Neural cell (in vitro differentiated cells): ENCODE measurements at regions not wholly inside any gene's neighbourhood (a gene's known extent, or its start where the extent isn't known, plus 50 kb on each side); places are given as distances from the start of the nearest gene placed in this dataset.

Experiments
- H2AFZ ChIP-seq: fragments of 200-600, 300-800 bp; sonication (generic), shearing (Covaris generic); 2 replicates; pipeline ENCODE4 v1.6.0; 2014; ENCODE audit warnings: low read depth, mild to moderate bottlenecking, antibody characterized with exemption, low read length, moderate library complexity
- H3F3A ChIP-seq: fragments of 200-600 bp; shearing (Covaris generic); 2 replicates; pipeline ENCODE4 v1.6.1; 2016; ENCODE audit warnings: mild to moderate bottlenecking, moderate library complexity, mixed read lengths, antibody characterized with exemption, low read length; ENCODE audit not compliant: insufficient read depth, poor library complexity, severe bottlenecking
- H3K27ac ChIP-seq: fragments of 200-600, 300-800 bp; sonication (generic), shearing (Covaris generic); 2 replicates; pipeline ENCODE4 v1.5.1; 2014; ENCODE audit warnings: mild to moderate bottlenecking, low read length, moderate library complexity
- H3K27me3 ChIP-seq: fragments of 300-800, 200-600 bp; sonication (generic), shearing (Covaris generic); 2 replicates; pipeline ENCODE4 v1.6.0; 2014; ENCODE audit warnings: mild to moderate bottlenecking, low read depth, low read length, moderate library complexity; ENCODE audit not compliant: insufficient read depth
- H3K36me3 ChIP-seq: fragments of 300-800, 200-600 bp; sonication (generic), shearing (Covaris generic); 2 replicates; pipeline ENCODE4 v1.5.1; 2014; ENCODE audit warnings: mild to moderate bottlenecking, antibody characterized with exemption, low read length, moderate library complexity; ENCODE audit not compliant: insufficient read depth
- H3K4me2 ChIP-seq: fragments of 300-800, 200-600 bp; sonication (generic), shearing (Covaris generic); 2 replicates; pipeline ENCODE4 v1.6.0; 2014; ENCODE audit warnings: mild to moderate bottlenecking, low read length
- H3K4me3 ChIP-seq: fragments of 300-800, 200-600 bp; sonication (generic), shearing (Covaris generic); 2 replicates; pipeline ENCODE4 v1.5.1; 2014; ENCODE audit warnings: mild to moderate bottlenecking, low read length, moderate library complexity
- H3K79me2 ChIP-seq: fragments of 200-600 bp; shearing (Covaris generic); replicated peaks from 2 replicates; pipeline ENCODE4 v1.6.0; 2014; ENCODE audit warnings: mild to moderate bottlenecking, low read length, moderate library complexity; ENCODE audit not compliant: insufficient read depth
- H3K9ac ChIP-seq: fragments of 300-800, 200-600 bp; sonication (generic), shearing (Covaris generic); 2 replicates; pipeline ENCODE4 v1.6.1; 2016; ENCODE audit warnings: mild to moderate bottlenecking, low read length, mixed read lengths
- H3K9me2 ChIP-seq: fragments of 200-600 bp; shearing (Covaris generic); 2 replicates; pipeline ENCODE4 v1.6.1; 2016; ENCODE audit warnings: mild to moderate bottlenecking, low read length, mixed read lengths; ENCODE audit not compliant: insufficient read depth
- H3K9me3 ChIP-seq: fragments of 200-600, 300-800 bp; sonication (generic), shearing (Covaris generic); 2 replicates; pipeline ENCODE4 v1.6.1; 2016; ENCODE audit warnings: mild to moderate bottlenecking, mixed run types, low read length, moderate library complexity, mixed read lengths
- H4K20me1 ChIP-seq: fragments of 200-600 bp; shearing (Covaris generic); 2 replicates; pipeline ENCODE4 v1.6.1; 2016; ENCODE audit warnings: mild to moderate bottlenecking, mixed run types; ENCODE audit not compliant: insufficient read depth
- EP300 ChIP-seq: fragments of 450-650 bp; conservative IDR thresholded peaks from 2 replicates; pipeline ENCODE4 v1.6.1; 2014; ENCODE audit warnings: antibody characterized with exemption, mild to moderate bottlenecking, moderate library complexity; ENCODE audit not compliant: poor library complexity, severe bottlenecking
- EZH2 ChIP-seq: fragments of 200-600, 300-800 bp; shearing (Covaris generic), sonication (generic); IDR thresholded peaks from 2 replicates; pipeline ENCODE4 v1.6.1; 2014; ENCODE audit warnings: antibody characterized with exemption, low read length, borderline replicate concordance, mild to moderate bottlenecking; ENCODE audit not compliant: insufficient read depth, poor library complexity, severe bottlenecking
- MXI1 ChIP-seq: fragments of 450-650 bp; conservative IDR thresholded peaks from 2 replicates; pipeline ENCODE4 v1.6.1; 2014; ENCODE audit warnings: antibody characterized with exemption, mild to moderate bottlenecking; ENCODE audit not compliant: poor library complexity, severe bottlenecking
- POLR2AphosphoS5 ChIP-seq: IDR thresholded peaks from 2 replicates; pipeline ENCODE4 v1.6.1; 2012
- RAD21 ChIP-seq: fragments of 450-650 bp; conservative IDR thresholded peaks from 2 replicates; pipeline ENCODE4 v1.6.1; 2014; ENCODE audit warnings: antibody characterized with exemption, mild to moderate bottlenecking, moderate library complexity
- SMC3 ChIP-seq: fragments of 450-650 bp; conservative IDR thresholded peaks from 2 replicates; pipeline ENCODE4 v1.6.1; 2014; ENCODE audit warnings: antibody characterized with exemption, mild to moderate bottlenecking, moderate library complexity; ENCODE audit not compliant: poor library complexity
- TAF1 ChIP-seq: IDR thresholded peaks from 2 replicates; pipeline ENCODE4 v1.6.1; 2012; ENCODE audit warnings: low read depth
- TF ChIP-seq, protein P1 (sequence below): fragments of 450-650 bp; IDR thresholded peaks from 2 replicates; pipeline ENCODE4 v1.5.1; 2014; ENCODE audit warnings: antibody characterized with exemption, mild to moderate bottlenecking, moderate library complexity; ENCODE audit not compliant: poor library complexity, severe bottlenecking
- TF ChIP-seq, protein P2 (sequence below): IDR thresholded peaks from 2 replicates; pipeline ENCODE4 v1.6.1; 2012; ENCODE audit warnings: borderline replicate concordance

DNA sequence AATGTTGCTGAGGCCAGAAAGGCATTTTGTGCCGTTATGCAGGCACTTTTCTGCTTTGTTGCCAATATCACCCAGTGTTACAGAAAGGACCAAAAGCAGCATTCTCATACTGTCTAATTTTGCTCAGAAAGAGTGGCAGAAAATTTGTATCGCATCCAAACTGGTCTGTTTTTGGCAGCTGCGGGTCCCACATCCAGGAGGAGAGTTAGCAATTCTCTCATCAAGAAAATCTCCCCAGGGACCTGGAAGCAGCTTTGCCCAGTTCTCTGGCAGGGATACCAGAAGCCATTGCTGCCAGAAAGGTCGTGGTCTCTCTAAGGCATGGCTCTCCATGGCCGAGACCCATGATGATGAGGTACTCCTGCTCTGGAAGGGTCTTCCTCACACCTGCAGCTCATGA is 489.2 kb upstream of the ZMIZ1 start:
- no peak overlapping the region for H3K27ac ChIP-seq
- no peak overlapping the region for H3K4me2 ChIP-seq
- no peak overlapping the region for H2AFZ ChIP-seq
- no peaks in the 10 kb centered on the region for H3K36me3 ChIP-seq
- no peak overlapping the region for H3K4me3 ChIP-seq
- H3F3A ChIP-seq, result no peaks in the 10 kb centered on the region
- TF ChIP-seq, protein P1, sequence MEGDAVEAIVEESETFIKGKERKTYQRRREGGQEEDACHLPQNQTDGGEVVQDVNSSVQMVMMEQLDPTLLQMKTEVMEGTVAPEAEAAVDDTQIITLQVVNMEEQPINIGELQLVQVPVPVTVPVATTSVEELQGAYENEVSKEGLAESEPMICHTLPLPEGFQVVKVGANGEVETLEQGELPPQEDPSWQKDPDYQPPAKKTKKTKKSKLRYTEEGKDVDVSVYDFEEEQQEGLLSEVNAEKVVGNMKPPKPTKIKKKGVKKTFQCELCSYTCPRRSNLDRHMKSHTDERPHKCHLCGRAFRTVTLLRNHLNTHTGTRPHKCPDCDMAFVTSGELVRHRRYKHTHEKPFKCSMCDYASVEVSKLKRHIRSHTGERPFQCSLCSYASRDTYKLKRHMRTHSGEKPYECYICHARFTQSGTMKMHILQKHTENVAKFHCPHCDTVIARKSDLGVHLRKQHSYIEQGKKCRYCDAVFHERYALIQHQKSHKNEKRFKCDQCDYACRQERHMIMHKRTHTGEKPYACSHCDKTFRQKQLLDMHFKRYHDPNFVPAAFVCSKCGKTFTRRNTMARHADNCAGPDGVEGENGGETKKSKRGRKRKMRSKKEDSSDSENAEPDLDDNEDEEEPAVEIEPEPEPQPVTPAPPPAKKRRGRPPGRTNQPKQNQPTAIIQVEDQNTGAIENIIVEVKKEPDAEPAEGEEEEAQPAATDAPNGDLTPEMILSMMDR, result no peak
- TF ChIP-seq TAF1 (no peak), MXI1 (no peak)
- no peaks in the 10 kb centered on the region for H3K9me3 ChIP-seq
- H3K9me2 ChIP-seq, result no peaks in the 10 kb centered on the region
- H3K79me2 ChIP-seq, result no peaks in the 10 kb centered on the region
- H4K20me1 ChIP-seq, result no peaks in the 10 kb centered on the region
- no peaks in the 10 kb centered on the region for H3K27me3 ChIP-seq
- no peak overlapping the region for H3K9ac ChIP-seq

DNA sequence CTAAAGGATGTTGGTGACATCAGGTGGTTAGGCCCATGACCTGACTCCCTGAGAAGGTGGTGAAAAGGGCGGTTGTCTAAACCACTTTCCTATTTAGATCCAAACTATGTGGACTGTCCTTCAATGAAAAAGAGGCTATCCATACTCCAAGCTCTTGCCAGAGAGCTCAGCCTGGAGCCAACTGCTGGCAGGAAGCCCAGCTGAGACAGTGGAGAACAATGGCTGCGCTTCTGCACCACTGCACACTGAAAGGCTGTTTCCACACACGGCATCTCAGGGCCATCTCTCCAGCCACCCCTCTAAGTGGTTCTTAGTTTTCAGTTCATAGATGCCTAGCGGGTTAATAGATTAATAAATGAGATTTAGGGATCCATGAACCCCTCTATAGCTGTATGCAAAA is 488.8 kb upstream of the ZMIZ1 start:
- Histone ChIP-seq H3K9me3 (no peaks in the 10 kb centered on the region), H3K4me3 (no peak overlapping the region), H3K79me2 (no peaks in the 10 kb centered on the region), H3K36me3 (no peaks in the 10 kb centered on the region), H3K9me2 (no peaks in the 10 kb centered on the region), H3K27me3 (no peaks in the 10 kb centered on the region), H4K20me1 (no peaks in the 10 kb centered on the region), H3K4me2 (no peak overlapping the region), H2AFZ (no peak overlapping the region), H3F3A (no peaks in the 10 kb centered on the region), H3K9ac (no peak overlapping the region), H3K27ac (no peak overlapping the region)
- TF ChIP-seq MXI1, result no peak
- no peak for TF ChIP-seq EZH2
- TF ChIP-seq TAF1, result no peak
- TF ChIP-seq, protein P1, result no peak
- TF ChIP-seq EP300, result no peak
- TF ChIP-seq, protein P2, sequence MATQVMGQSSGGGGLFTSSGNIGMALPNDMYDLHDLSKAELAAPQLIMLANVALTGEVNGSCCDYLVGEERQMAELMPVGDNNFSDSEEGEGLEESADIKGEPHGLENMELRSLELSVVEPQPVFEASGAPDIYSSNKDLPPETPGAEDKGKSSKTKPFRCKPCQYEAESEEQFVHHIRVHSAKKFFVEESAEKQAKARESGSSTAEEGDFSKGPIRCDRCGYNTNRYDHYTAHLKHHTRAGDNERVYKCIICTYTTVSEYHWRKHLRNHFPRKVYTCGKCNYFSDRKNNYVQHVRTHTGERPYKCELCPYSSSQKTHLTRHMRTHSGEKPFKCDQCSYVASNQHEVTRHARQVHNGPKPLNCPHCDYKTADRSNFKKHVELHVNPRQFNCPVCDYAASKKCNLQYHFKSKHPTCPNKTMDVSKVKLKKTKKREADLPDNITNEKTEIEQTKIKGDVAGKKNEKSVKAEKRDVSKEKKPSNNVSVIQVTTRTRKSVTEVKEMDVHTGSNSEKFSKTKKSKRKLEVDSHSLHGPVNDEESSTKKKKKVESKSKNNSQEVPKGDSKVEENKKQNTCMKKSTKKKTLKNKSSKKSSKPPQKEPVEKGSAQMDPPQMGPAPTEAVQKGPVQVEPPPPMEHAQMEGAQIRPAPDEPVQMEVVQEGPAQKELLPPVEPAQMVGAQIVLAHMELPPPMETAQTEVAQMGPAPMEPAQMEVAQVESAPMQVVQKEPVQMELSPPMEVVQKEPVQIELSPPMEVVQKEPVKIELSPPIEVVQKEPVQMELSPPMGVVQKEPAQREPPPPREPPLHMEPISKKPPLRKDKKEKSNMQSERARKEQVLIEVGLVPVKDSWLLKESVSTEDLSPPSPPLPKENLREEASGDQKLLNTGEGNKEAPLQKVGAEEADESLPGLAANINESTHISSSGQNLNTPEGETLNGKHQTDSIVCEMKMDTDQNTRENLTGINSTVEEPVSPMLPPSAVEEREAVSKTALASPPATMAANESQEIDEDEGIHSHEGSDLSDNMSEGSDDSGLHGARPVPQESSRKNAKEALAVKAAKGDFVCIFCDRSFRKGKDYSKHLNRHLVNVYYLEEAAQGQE, result no peak
- no peak for TF ChIP-seq RAD21
- no peak for TF ChIP-seq SMC3
- no peak for TF ChIP-seq POLR2AphosphoS5
